ACHN (cell line): ENCODE measurements at regions not wholly inside any gene's neighbourhood (a gene's known extent, or its start where the extent isn't known, plus 50 kb on each side); places are given as distances from the start of the nearest gene placed in this dataset.
"Not testable (repeated sequence)": the region's sequence is repeated elsewhere in the genome, so short reads cannot be mapped to it uniquely, and the experiment has no call there.

Source experiments
- DNase-seq: peaks from one replicate; pipeline ENCODE4 v3.0.0-alpha.2; 2015
- in situ Hi-C: cut with HindIII; loops from 2 replicates; pipeline ENCODE4 v1.10.0; 2017; ENCODE audit warnings: low sequenced_read_pairs, low pct_ligation_motif_present, low pct_unique_long_range_greater_than_20kb

GRCh38 chr2:199216253-199216652, 241.5 kb downstream of the SATB2 start:
- DNase-seq = no peak
- in situ Hi-C loops = no loop called here

- in situ Hi-C loops = no loop called here
- DNase-seq = no peak
Observed at GRCh38 chr2:199207011-199207410, 250.7 kb downstream of the SATB2 start.

- in situ Hi-C loops = no loop called here
- DNase-seq = no peak
Observed at GRCh38 chr2:199206536-199206935, 251.2 kb downstream of the SATB2 start.

- in situ Hi-C loops = no loop called here
- DNase-seq = no peak
Observed at GRCh38 chr2:199202964-199203363, 254.8 kb downstream of the SATB2 start.

GRCh38 chr2:199201539-199201938, 256.2 kb downstream of the SATB2 start:
- no peak for DNase-seq
- in situ Hi-C loops = no loop called here

- in situ Hi-C loops = no loop called here
- no peak for DNase-seq
Observed at GRCh38 chr2:199199797-199200196, 257.9 kb downstream of the SATB2 start.

- in situ Hi-C loops = no loop called here
- DNase-seq = no peak
Observed at GRCh38 chr2:199197448-199197847, 260.3 kb downstream of the SATB2 start.

GRCh38 chr2:199196686-199197085, 261.1 kb downstream of the SATB2 start:
- in situ Hi-C loops = no loop called here
- no peak for DNase-seq

GRCh38 chr2:199195927-199196502, 261.7 kb downstream of the SATB2 start:
- DNase-seq = no peak

GRCh38 chr2:199191461-199191860, 266.3 kb downstream of the SATB2 start:
- no peak for DNase-seq
- in situ Hi-C loops = no loop called here

More at GRCh38 chr2:199195927-199196502, 261.7 kb downstream of the SATB2 start:
- in situ Hi-C loops = no loop called here

GRCh38 chr2:199189229-199189628, 268.5 kb downstream of the SATB2 start:
- in situ Hi-C loops = no loop called here
- no peak for DNase-seq

GRCh38 chr2:199186301-199186751, 271.4 kb downstream of the SATB2 start:
- DNase-seq = no peak
- in situ Hi-C loops = no loop called here

GRCh38 chr2:199185174-199185573, 272.6 kb downstream of the SATB2 start:
- in situ Hi-C loops, DNase-seq: not testable (repeated sequence)

GRCh38 chr2:199163613-199164458, 293.9 kb downstream of the SATB2 start:
- DNase-seq = no peak
- in situ Hi-C loops = no loop called here

- DNase-seq = peak; percentile 82
- in situ Hi-C loops = no loop called here
Observed at GRCh38 chr2:199160677-199161465, 296.9 kb downstream of the SATB2 start.

GRCh38 chr2:199160081-199160480, 297.7 kb downstream of the SATB2 start:
- in situ Hi-C loops = no loop called here
- DNase-seq = no peak

- no peak for DNase-seq
- in situ Hi-C loops = no loop called here
Observed at GRCh38 chr2:199148076-199148845, 309.5 kb downstream of the SATB2 start.

GRCh38 chr2:199147216-199147615, 310.5 kb downstream of the SATB2 start:
- in situ Hi-C loops = no loop called here
- DNase-seq = no peak

- no peak for DNase-seq
Observed at GRCh38 chr2:199144546-199144945, 313.2 kb downstream of the SATB2 start.

More at GRCh38 chr2:199144546-199144945, 313.2 kb downstream of the SATB2 start:
- in situ Hi-C loops = no loop called here
